ENCODE measurements at regions not wholly inside any gene's neighbourhood (a gene's known extent, or its start where the extent isn't known, plus 50 kb on each side); places are given as distances from the start of the nearest gene placed in this dataset.

GRCh38 chr3:72257738-72258137, 472.8 kb upstream of the PROK2 start:
- no peak overlapping the region for H4K91ac ChIP-seq (ENCODE audit: insufficient read length, low read depth, low read length)
- no peak overlapping the region for H3K4me3 Mint-ChIP-seq
- no CpG with 5 or more reads among the region's 2 CpGs for WGBS (ENCODE audit: extremely low coverage, insufficient read length, low lambda C conversion rate)

More at GRCh38 chr3:72257738-72258137, 472.8 kb upstream of the PROK2 start:
- Histone ChIP-seq H2BK20ac (ENCODE audit: low read depth, low read length, poor library complexity, severe bottlenecking) (no peak overlapping the region), H3K79me2 (ENCODE audit: insufficient read depth, low read length) (no peaks in the 10 kb centered on the region), H3T11ph (ENCODE audit: low read length) (no peak overlapping the region), H3K56ac (ENCODE audit: insufficient read length, low read depth, low read length) (no peak overlapping the region), H3K23ac (ENCODE audit: insufficient read length, low read depth, low read length) (no peak overlapping the region), H3K4me2 (ENCODE audit: insufficient read depth, insufficient read length, low read length) (no peak overlapping the region), H4K5ac (ENCODE audit: insufficient read length, low read depth, low read length) (no peak overlapping the region), H3K4me1 (ENCODE audit: insufficient read depth, low read length) (peaks cover 5% of the 10 kb centered on the region; the same call in 1 of the 2 replicates), H3K27me3 (ENCODE audit: insufficient read depth, low read length) (no peaks in the 10 kb centered on the region), H2BK12ac (ENCODE audit: insufficient read length, low read depth, low read length) (no peak overlapping the region), H2BK120ac (ENCODE audit: low read depth, low read length, poor library complexity, severe bottlenecking) (no peak overlapping the region), H3K9me3 (ENCODE audit: control insufficient read depth, low read depth, low read length) (peaks cover under 1% of the 10 kb centered on the region), H3K4ac (ENCODE audit: low read depth, low read length) (no peak overlapping the region), H4K8ac (replicated peaks; ENCODE audit: insufficient read length, low read depth, low read length) (no peak overlapping the region), H4K20me1 (ENCODE audit: control insufficient read depth, insufficient read depth, insufficient read length) (no peaks in the 10 kb centered on the region), H3K9ac (ENCODE audit: extremely low read depth, insufficient read length, low read length) (no peak overlapping the region), H2AFZ (ENCODE audit: low read length) (no peak overlapping the region), H2AK5ac (ENCODE audit: insufficient read length, low read length) (no peak overlapping the region), H3K14ac (ENCODE audit: insufficient read depth, low read length) (no peak overlapping the region), H2BK15ac (ENCODE audit: low read depth, low read length) (no peak overlapping the region), H3K79me1 (ENCODE audit: insufficient read depth, low read depth, low read length, poor library complexity, severe bottlenecking) (no peaks in the 10 kb centered on the region), H3K23me2 (ENCODE audit: insufficient read length, low read depth, low read length, poor library complexity, severe bottlenecking) (no peaks in the 10 kb centered on the region), H3K18ac (ENCODE audit: insufficient read length, low read depth, low read length) (no peak overlapping the region), H3K27ac (ENCODE audit: insufficient read length, low read depth, low read length) (no peak overlapping the region), H2BK5ac (ENCODE audit: insufficient read length, low read length) (no peak overlapping the region)
- peaks cover 23 to 27% of the 10 kb centered on the region in 2 experiments for H3K4me1 Mint-ChIP-seq
- no peak for DNase-seq
- peaks cover 5% of the 10 kb centered on the region for H3K27me3 Mint-ChIP-seq (ENCODE audit: low read depth)
- H3K27ac Mint-ChIP-seq = no peak overlapping the region
- H3K9me3 Mint-ChIP-seq = peaks cover 1 to 5% of the 10 kb centered on the region in 2 experiments; a peak in 4 of 5 replicates
- H3K36me3 Mint-ChIP-seq (ENCODE audit: insufficient read depth in 1 of 3, low read depth in 3 of 3) = peaks cover 0 to 2% (median 0%) of the 10 kb centered on the region in 3 experiments; a peak in 2 of 7 replicates
- TF ChIP-seq CTCF (conservative IDR thresholded peaks at IDR 0.05) = no peak

All from H9 (cell line).